H1 (cell line): ENCODE measurements at regions not wholly inside any gene's neighbourhood (a gene's known extent, or its start where the extent isn't known, plus 50 kb on each side); places are given as distances from the start of the nearest gene placed in this dataset.

Experiments
- BCL11A ChIP-seq, 2 experiments: IDR thresholded peaks; one replicate each; pipeline ENCODE4 v1.6.1; 2011; ENCODE audit warnings: low read depth in 2 of 2, low read length in 2 of 2, mild to moderate bottlenecking in 2 of 2
- CEBPB ChIP-seq: IDR thresholded peaks from 2 replicates; pipeline ENCODE4 v1.6.1; 2012; ENCODE audit warnings: low read depth, low read length
- CREB1 ChIP-seq: IDR thresholded peaks from 2 replicates; pipeline ENCODE4 v1.6.1; 2012; ENCODE audit warnings: inconsistent platforms
- EGR1 ChIP-seq: IDR thresholded peaks from 2 replicates; pipeline ENCODE4 v1.6.1; 2011; ENCODE audit warnings: low read depth, low read length, borderline replicate concordance
- JUN ChIP-seq: IDR thresholded peaks from 2 replicates; pipeline ENCODE4 v1.6.1; 2011; ENCODE audit warnings: low read depth, mild to moderate bottlenecking, improper control_type of control experiment, low read length
- RFX5 ChIP-seq: IDR thresholded peaks from 2 replicates; pipeline ENCODE4 v1.6.1; 2011; ENCODE audit warnings: low read depth, low read length, improper control_type of control experiment, borderline replicate concordance
- TF ChIP-seq, protein P1 (sequence below): fragments of 300-600 bp; sonication (generic); IDR thresholded peaks from 2 replicates; pipeline ENCODE4 v1.7.1; 2012; ENCODE audit warnings: low read length, moderate library complexity, mild to moderate bottlenecking, inconsistent platforms; ENCODE audit not compliant: insufficient replicate concordance

DNA sequence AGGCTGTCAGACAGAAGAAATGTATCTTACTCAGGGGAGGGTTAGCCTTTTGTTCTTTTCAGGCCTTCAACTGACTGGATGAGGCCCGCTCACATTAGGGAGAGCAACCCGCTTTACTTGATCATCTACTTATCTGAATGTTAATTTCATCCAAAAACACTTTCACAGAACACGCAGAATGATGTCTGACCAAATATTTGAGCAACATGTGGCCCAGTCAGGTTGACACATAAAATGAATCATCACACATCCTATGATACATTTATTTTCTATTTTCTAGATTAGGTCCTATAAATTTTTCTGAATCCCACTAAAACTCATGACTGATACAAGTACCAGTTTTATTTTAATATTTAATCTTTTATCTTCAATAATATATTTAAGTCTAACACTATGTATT, 260.3 kb downstream of the IL15 start (continued):
- TF ChIP-seq, protein P1, sequence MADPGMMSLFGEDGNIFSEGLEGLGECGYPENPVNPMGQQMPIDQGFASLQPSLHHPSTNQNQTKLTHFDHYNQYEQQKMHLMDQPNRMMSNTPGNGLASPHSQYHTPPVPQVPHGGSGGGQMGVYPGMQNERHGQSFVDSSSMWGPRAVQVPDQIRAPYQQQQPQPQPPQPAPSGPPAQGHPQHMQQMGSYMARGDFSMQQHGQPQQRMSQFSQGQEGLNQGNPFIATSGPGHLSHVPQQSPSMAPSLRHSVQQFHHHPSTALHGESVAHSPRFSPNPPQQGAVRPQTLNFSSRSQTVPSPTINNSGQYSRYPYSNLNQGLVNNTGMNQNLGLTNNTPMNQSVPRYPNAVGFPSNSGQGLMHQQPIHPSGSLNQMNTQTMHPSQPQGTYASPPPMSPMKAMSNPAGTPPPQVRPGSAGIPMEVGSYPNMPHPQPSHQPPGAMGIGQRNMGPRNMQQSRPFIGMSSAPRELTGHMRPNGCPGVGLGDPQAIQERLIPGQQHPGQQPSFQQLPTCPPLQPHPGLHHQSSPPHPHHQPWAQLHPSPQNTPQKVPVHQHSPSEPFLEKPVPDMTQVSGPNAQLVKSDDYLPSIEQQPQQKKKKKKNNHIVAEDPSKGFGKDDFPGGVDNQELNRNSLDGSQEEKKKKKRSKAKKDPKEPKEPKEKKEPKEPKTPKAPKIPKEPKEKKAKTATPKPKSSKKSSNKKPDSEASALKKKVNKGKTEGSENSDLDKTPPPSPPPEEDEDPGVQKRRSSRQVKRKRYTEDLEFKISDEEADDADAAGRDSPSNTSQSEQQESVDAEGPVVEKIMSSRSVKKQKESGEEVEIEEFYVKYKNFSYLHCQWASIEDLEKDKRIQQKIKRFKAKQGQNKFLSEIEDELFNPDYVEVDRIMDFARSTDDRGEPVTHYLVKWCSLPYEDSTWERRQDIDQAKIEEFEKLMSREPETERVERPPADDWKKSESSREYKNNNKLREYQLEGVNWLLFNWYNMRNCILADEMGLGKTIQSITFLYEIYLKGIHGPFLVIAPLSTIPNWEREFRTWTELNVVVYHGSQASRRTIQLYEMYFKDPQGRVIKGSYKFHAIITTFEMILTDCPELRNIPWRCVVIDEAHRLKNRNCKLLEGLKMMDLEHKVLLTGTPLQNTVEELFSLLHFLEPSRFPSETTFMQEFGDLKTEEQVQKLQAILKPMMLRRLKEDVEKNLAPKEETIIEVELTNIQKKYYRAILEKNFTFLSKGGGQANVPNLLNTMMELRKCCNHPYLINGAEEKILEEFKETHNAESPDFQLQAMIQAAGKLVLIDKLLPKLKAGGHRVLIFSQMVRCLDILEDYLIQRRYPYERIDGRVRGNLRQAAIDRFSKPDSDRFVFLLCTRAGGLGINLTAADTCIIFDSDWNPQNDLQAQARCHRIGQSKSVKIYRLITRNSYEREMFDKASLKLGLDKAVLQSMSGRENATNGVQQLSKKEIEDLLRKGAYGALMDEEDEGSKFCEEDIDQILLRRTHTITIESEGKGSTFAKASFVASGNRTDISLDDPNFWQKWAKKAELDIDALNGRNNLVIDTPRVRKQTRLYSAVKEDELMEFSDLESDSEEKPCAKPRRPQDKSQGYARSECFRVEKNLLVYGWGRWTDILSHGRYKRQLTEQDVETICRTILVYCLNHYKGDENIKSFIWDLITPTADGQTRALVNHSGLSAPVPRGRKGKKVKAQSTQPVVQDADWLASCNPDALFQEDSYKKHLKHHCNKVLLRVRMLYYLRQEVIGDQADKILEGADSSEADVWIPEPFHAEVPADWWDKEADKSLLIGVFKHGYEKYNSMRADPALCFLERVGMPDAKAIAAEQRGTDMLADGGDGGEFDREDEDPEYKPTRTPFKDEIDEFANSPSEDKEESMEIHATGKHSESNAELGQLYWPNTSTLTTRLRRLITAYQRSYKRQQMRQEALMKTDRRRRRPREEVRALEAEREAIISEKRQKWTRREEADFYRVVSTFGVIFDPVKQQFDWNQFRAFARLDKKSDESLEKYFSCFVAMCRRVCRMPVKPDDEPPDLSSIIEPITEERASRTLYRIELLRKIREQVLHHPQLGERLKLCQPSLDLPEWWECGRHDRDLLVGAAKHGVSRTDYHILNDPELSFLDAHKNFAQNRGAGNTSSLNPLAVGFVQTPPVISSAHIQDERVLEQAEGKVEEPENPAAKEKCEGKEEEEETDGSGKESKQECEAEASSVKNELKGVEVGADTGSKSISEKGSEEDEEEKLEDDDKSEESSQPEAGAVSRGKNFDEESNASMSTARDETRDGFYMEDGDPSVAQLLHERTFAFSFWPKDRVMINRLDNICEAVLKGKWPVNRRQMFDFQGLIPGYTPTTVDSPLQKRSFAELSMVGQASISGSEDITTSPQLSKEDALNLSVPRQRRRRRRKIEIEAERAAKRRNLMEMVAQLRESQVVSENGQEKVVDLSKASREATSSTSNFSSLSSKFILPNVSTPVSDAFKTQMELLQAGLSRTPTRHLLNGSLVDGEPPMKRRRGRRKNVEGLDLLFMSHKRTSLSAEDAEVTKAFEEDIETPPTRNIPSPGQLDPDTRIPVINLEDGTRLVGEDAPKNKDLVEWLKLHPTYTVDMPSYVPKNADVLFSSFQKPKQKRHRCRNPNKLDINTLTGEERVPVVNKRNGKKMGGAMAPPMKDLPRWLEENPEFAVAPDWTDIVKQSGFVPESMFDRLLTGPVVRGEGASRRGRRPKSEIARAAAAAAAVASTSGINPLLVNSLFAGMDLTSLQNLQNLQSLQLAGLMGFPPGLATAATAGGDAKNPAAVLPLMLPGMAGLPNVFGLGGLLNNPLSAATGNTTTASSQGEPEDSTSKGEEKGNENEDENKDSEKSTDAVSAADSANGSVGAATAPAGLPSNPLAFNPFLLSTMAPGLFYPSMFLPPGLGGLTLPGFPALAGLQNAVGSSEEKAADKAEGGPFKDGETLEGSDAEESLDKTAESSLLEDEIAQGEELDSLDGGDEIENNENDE: no peak
- no peak for TF ChIP-seq RFX5
- no peak for TF ChIP-seq BCL11A (IDR thresholded peaks at IDR 0.05; ENCODE audit: low read depth in 2 of 2, low read length in 2 of 2)
- no peak for TF ChIP-seq CEBPB
- no peak for TF ChIP-seq JUN
- TF ChIP-seq EGR1: no peak
- TF ChIP-seq CREB1: no peak
